RWPE2 (cell line): ENCODE measurements at regions not wholly inside any gene's neighbourhood (a gene's known extent, or its start where the extent isn't known, plus 50 kb on each side); places are given as distances from the start of the nearest gene placed in this dataset.
A peak's percentile ranks its signal among the peaks of the same experiment; 100 is the strongest.

Experiments
- ATAC-seq: fragments of 200-7000 bp; cut with Tn5 transposase; 3 replicates; pipeline ENCODE4 v1.9.1; 2021; ENCODE audit warnings: low read depth
- DNase-seq: peaks from one replicate; pipeline ENCODE4 v3.0.0-alpha.2; 2020; ENCODE audit warnings: low spot score
- H3K27ac ChIP-seq: fragments of 450-650 bp; 2 replicates; pipeline ENCODE4 v1.5.1; 2017; ENCODE audit warnings: mild to moderate bottlenecking; ENCODE audit not compliant: poor library complexity, severe bottlenecking
- H3K27me3 ChIP-seq: fragments of 250-450 bp; sonication (Bioruptor Pico); 2 replicates; pipeline ENCODE4 v1.5.1; 2021; ENCODE audit warnings: mild to moderate bottlenecking, moderate library complexity; ENCODE audit not compliant: insufficient read depth, poor library complexity, severe bottlenecking
- H3K36me3 ChIP-seq: fragments of 250-450 bp; sonication (Bioruptor Pico); 2 replicates; pipeline ENCODE4 v1.5.1; 2020; ENCODE audit warnings: low read depth, mild to moderate bottlenecking, moderate library complexity
- H3K4me1 ChIP-seq: fragments of 250-450 bp; sonication (Bioruptor Pico); 2 replicates; pipeline ENCODE4 v1.5.1; 2021; ENCODE audit warnings: mild to moderate bottlenecking, moderate library complexity; ENCODE audit not compliant: insufficient read depth, poor library complexity, severe bottlenecking
- H3K4me3 ChIP-seq: fragments of 250-450 bp; sonication (Bioruptor Pico); 2 replicates; pipeline ENCODE4 v1.5.1; 2021; ENCODE audit warnings: mild to moderate bottlenecking, moderate library complexity; ENCODE audit not compliant: severe bottlenecking
- H3K9me3 ChIP-seq: fragments of 250-450 bp; sonication (Bioruptor Pico); 2 replicates; pipeline ENCODE4 v1.5.1; 2021; ENCODE audit warnings: mild to moderate bottlenecking, moderate library complexity; ENCODE audit not compliant: severe bottlenecking
- CTCF ChIP-seq: fragments of 450-650 bp; IDR thresholded peaks from one replicate; pipeline ENCODE4 v1.5.1; 2017; ENCODE audit warnings: mild to moderate bottlenecking, moderate library complexity; ENCODE audit not compliant: poor library complexity, severe bottlenecking

- ATAC-seq (no peak), DNase-seq (no peak)
- no peak for TF ChIP-seq CTCF
- Histone ChIP-seq H3K4me1 (no peaks in the 10 kb centered on the region), H3K9me3 (no peaks in the 10 kb centered on the region), H3K27ac (no peak overlapping the region), H3K4me3 (no peak overlapping the region), H3K36me3 (no peaks in the 10 kb centered on the region), H3K27me3 (peaks cover 11% of the 10 kb centered on the region)
Measured at GRCh38 chr15:47213883-47214282, 503.4 kb upstream of the SEMA6D start.

- Histone ChIP-seq H3K27me3 (peaks cover 9% of the 10 kb centered on the region), H3K4me3 (no peak overlapping the region), H3K4me1 (no peaks in the 10 kb centered on the region), H3K27ac (no peak overlapping the region), H3K36me3 (no peaks in the 10 kb centered on the region), H3K9me3 (no peaks in the 10 kb centered on the region)
- no peak for DNase-seq
- TF ChIP-seq CTCF: no peak
- ATAC-seq: no peak
Measured at GRCh38 chr15:47218295-47218694, 499.0 kb upstream of the SEMA6D start.

GRCh38 chr15:47244361-47244760, 472.9 kb upstream of the SEMA6D start:
- TF ChIP-seq CTCF: no peak
- H3K27me3 ChIP-seq: peaks cover 4% of the 10 kb centered on the region
- ATAC-seq (no peak), DNase-seq (no peak)
- H3K9me3 ChIP-seq: no peaks in the 10 kb centered on the region
- no peaks in the 10 kb centered on the region for H3K4me1 ChIP-seq
- H3K4me3 ChIP-seq: no peak overlapping the region
- H3K36me3 ChIP-seq: no peaks in the 10 kb centered on the region
- no peak overlapping the region for H3K27ac ChIP-seq

GRCh38 chr15:47246317-47246716, 471.0 kb upstream of the SEMA6D start:
- DNase-seq (no peak), ATAC-seq (peak; percentile 65; the same call in 2 of the 3 replicates)
- Histone ChIP-seq H3K27me3 (peaks cover 2% of the 10 kb centered on the region), H3K9me3 (no peaks in the 10 kb centered on the region), H3K27ac (no peak overlapping the region), H3K4me3 (no peak overlapping the region), H3K4me1 (no peaks in the 10 kb centered on the region), H3K36me3 (no peaks in the 10 kb centered on the region)
- TF ChIP-seq CTCF: no peak

- TF ChIP-seq CTCF: no peak
- H3K27ac ChIP-seq: no peak overlapping the region
- no peaks in the 10 kb centered on the region for H3K27me3 ChIP-seq
- ATAC-seq (no peak), DNase-seq (no peak)
- H3K9me3 ChIP-seq: no peaks in the 10 kb centered on the region
- H3K4me1 ChIP-seq: no peaks in the 10 kb centered on the region
- no peaks in the 10 kb centered on the region for H3K36me3 ChIP-seq
- H3K4me3 ChIP-seq: no peak overlapping the region
Measured at GRCh38 chr15:47258521-47258920, 458.8 kb upstream of the SEMA6D start.
